Keratinocyte (primary cell): ENCODE measurements at regions not wholly inside any gene's neighbourhood (a gene's known extent, or its start where the extent isn't known, plus 50 kb on each side); places are given as distances from the start of the nearest gene placed in this dataset.

Experiments
- EZH2 ChIP-seq: IDR thresholded peaks from one replicate; pipeline ENCODE4 v1.6.1; 2012; ENCODE audit warnings: inconsistent platforms, mild to moderate bottlenecking, low read length, moderate library complexity
- TF ChIP-seq, protein P1 (sequence below), 3 experiments: IDR thresholded peaks in 1 of 3; conservative IDR thresholded peaks in 1 of 3; optimal IDR thresholded peaks in 1 of 3; 2 replicates in 2 of 3; 3 replicates in 1 of 3; pipeline versions ENCODE3 to v1.5.1; 2011; ENCODE audit warnings: low read length in 3 of 3, mild to moderate bottlenecking in 3 of 3, moderate library complexity in 2 of 3, control low read depth in 1 of 3, inconsistent platforms in 1 of 3; ENCODE audit not compliant: insufficient read depth in 2 of 3; ENCODE audit errors: extremely low read depth in 1 of 3

DNA sequence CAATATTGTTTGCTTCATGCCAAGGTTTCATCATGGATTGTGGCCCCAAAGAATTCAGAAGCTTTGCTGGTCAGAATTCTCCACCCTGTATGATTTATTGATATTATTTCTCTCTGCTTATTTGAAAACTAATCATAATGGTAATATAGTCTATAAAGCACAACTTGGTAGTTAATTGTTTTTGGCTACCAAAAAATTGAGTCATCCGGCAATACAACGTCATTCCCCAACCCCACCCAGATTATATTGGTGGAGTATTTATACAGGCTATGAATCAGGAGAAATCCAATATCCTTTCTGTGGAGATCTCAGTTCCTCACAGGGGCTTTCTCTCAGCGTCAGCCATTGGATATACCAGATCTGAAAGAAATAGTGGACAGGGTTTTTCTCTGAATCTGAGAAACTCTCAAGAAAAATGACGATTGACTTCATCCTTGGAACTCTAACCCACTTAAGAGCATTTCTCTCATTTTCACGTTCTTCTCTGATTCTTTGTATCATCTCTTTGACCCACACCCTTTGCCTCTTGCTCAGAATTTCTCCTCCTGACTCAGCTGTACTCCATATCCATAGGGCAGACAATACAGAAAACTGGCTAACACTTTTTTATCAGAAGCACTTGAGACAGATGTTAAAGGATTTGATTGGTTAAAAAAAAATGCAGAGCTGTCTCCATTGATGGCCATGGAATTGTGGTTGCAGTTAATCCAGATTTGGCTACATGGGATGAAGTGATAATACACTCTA, 1055.8 kb upstream of the CADM2 start:
- TF ChIP-seq, protein P1, sequence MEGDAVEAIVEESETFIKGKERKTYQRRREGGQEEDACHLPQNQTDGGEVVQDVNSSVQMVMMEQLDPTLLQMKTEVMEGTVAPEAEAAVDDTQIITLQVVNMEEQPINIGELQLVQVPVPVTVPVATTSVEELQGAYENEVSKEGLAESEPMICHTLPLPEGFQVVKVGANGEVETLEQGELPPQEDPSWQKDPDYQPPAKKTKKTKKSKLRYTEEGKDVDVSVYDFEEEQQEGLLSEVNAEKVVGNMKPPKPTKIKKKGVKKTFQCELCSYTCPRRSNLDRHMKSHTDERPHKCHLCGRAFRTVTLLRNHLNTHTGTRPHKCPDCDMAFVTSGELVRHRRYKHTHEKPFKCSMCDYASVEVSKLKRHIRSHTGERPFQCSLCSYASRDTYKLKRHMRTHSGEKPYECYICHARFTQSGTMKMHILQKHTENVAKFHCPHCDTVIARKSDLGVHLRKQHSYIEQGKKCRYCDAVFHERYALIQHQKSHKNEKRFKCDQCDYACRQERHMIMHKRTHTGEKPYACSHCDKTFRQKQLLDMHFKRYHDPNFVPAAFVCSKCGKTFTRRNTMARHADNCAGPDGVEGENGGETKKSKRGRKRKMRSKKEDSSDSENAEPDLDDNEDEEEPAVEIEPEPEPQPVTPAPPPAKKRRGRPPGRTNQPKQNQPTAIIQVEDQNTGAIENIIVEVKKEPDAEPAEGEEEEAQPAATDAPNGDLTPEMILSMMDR (optimal IDR thresholded peaks at IDR 0.05 in 1 of 3, IDR thresholded peaks at IDR 0.05 in 1 of 3, conservative IDR thresholded peaks at IDR 0.05 in 1 of 3; ENCODE audit: extremely low read depth in 1 of 3, insufficient read depth in 2 of 3, low read length in 3 of 3) = no peak
- no peak for TF ChIP-seq EZH2
